ENCODE measurements at regions not wholly inside any gene's neighbourhood (a gene's known extent, or its start where the extent isn't known, plus 50 kb on each side); places are given as distances from the start of the nearest gene placed in this dataset.

GRCh38 chr13:23496255-23496654, 62.8 kb upstream of the SACS start:
- TF ChIP-seq PRDM1 (tag by site-specific recombination; IDR thresholded peaks at IDR 0.05) (no peak), ZNF571 (tag by site-specific recombination; IDR thresholded peaks at IDR 0.05) (no peak), CTCF (tag by site-specific recombination; IDR thresholded peaks at IDR 0.05) (no peak), ZBTB6 (tag by site-specific recombination; IDR thresholded peaks at IDR 0.05) (no peak), PRDM4 (tag by site-specific recombination; IDR thresholded peaks at IDR 0.05) (no peak), ZNF302 (tag by site-specific recombination; IDR thresholded peaks at IDR 0.05; ENCODE audit: low read depth) (no peak)

Measured in HEK293 (cell line).